CD8-positive, alpha-beta memory T cell (primary cell): ENCODE measurements at regions not wholly inside any gene's neighbourhood (a gene's known extent, or its start where the extent isn't known, plus 50 kb on each side); places are given as distances from the start of the nearest gene placed in this dataset.

Experiments
- CTCF ChIA-PET: fragments of 350-600 bp; sonication (Branson Sonifier 250); formaldehyde crosslinking; loops from one replicate; lab custom pipeline; 2021; ENCODE audit warnings: antibody characterized with exemption; lab: Charles Lee
- POLR2A ChIA-PET: fragments of 350-600 bp; sonication (Branson Sonifier 250); formaldehyde crosslinking; loops from one replicate; lab custom pipeline; 2021; ENCODE audit warnings: antibody characterized with exemption; lab: Charles Lee
- DNase-seq, 5 donors: peaks; one replicate each; pipeline versions ENCODE4 v3.0.0 to v3.0.0-alpha.2; 2020 to 2022; ENCODE audit warnings: mixed read lengths in 1 of 5
- H3K27ac ChIP-seq: one replicate; pipeline ENCODE4 v1.7.0; 2013; ENCODE audit warnings: low read depth, mild to moderate bottlenecking, low read length, moderate library complexity
- H3K27me3 ChIP-seq: 2 replicates; pipeline ENCODE4 v1.7.0; 2013; ENCODE audit warnings: low read length, mild to moderate bottlenecking; ENCODE audit not compliant: insufficient read depth, poor library complexity, severe bottlenecking
- H3K36me3 ChIP-seq: 2 replicates; pipeline ENCODE4 v1.7.0; 2013; ENCODE audit warnings: mild to moderate bottlenecking, low read length, moderate library complexity; ENCODE audit not compliant: insufficient read depth
- H3K4me1 ChIP-seq: 2 replicates; pipeline ENCODE4 v1.7.0; 2013; ENCODE audit warnings: mild to moderate bottlenecking, low read length, moderate library complexity; ENCODE audit not compliant: insufficient read depth
- H3K4me3 ChIP-seq: 2 replicates; pipeline ENCODE4 v1.7.0; 2013; ENCODE audit warnings: mild to moderate bottlenecking, low read length
- H3K9me3 ChIP-seq: 2 replicates; pipeline ENCODE4 v1.7.0; 2013; ENCODE audit warnings: mild to moderate bottlenecking, low read length
- H3K27ac Mint-ChIP-seq, 8 donors: one replicate each; pipeline ENCODE4 v1.8.0; 2020 to 2021; ENCODE audit warnings: mixed read lengths in 8 of 8, mild to moderate bottlenecking in 6 of 8, inconsistent platforms in 3 of 8, moderate library complexity in 3 of 8
- H3K27me3 Mint-ChIP-seq, 2 donors: one replicate each; pipeline ENCODE4 v1.8.0; 2020 to 2021; ENCODE audit warnings: mixed read lengths in 2 of 2, mild to moderate bottlenecking in 1 of 2, moderate library complexity in 1 of 2
- H3K36me3 Mint-ChIP-seq, 3 donors: one replicate each; pipeline ENCODE4 v1.8.0; 2020 to 2021; ENCODE audit warnings: mixed read lengths in 3 of 3, inconsistent platforms in 1 of 3, mild to moderate bottlenecking in 1 of 3
- H3K4me1 Mint-ChIP-seq, 3 donors: one replicate each; pipeline ENCODE4 v1.8.0; 2020 to 2021; ENCODE audit warnings: mixed read lengths in 3 of 3, inconsistent platforms in 1 of 3, mild to moderate bottlenecking in 1 of 3
- H3K4me3 Mint-ChIP-seq, 7 donors: one replicate each; pipeline ENCODE4 v1.8.0; 2020 to 2021; ENCODE audit warnings: mixed read lengths in 7 of 7, mild to moderate bottlenecking in 6 of 7, moderate library complexity in 4 of 7, inconsistent platforms in 2 of 7
- H3K9me3 Mint-ChIP-seq, 5 donors: one replicate each; pipeline ENCODE4 v1.8.0; 2020 to 2022; ENCODE audit warnings: mixed read lengths in 5 of 5, mild to moderate bottlenecking in 3 of 5, moderate library complexity in 2 of 5, inconsistent platforms in 1 of 5

GRCh38 chr1:98387701-98388100 lies 273.8 kb upstream of the SNX7 start:
- ChIA-PET CTCF (no interaction called here), POLR2A (interaction anchor here (0.6 kb wide), 1 partner anchor 17 kb away, joined by 3 read pairs; no protein-coding TSS in a partner anchor)
- Histone ChIP-seq H3K4me3 (no peak overlapping the region), H3K36me3 (no peaks in the 10 kb centered on the region), H3K27ac (no peak overlapping the region), H3K4me1 (peaks cover 18% of the 10 kb centered on the region), H3K9me3 (no peaks in the 10 kb centered on the region), H3K27me3 (no peaks in the 10 kb centered on the region)
- no peaks in the 10 kb centered on the region for H3K27me3 Mint-ChIP-seq
- no peak for DNase-seq
- no peaks in the 10 kb centered on the region for H3K9me3 Mint-ChIP-seq
- H3K27ac Mint-ChIP-seq: peak overlapping the region in 7 of 8 donors; percentile 34 to 90 (median 63)
- H3K36me3 Mint-ChIP-seq: no peaks in the 10 kb centered on the region
- peaks cover 26 to 34% (median 32%) of the 10 kb centered on the region in 3 donors for H3K4me1 Mint-ChIP-seq
- peak overlapping the region in 6 of 7 donors; percentile 37 to 81 (median 68) for H3K4me3 Mint-ChIP-seq

- POLR2A ChIA-PET: interaction anchor here (0.6 kb wide), 1 partner anchor 18 kb away, joined by 3 read pairs; no protein-coding TSS in a partner anchor
- no peaks in the 10 kb centered on the region for H3K9me3 ChIP-seq
Measured at GRCh38 chr1:98386675-98387440, 274.7 kb upstream of the SNX7 start.

GRCh38 chr1:98385652-98386051 lies 275.9 kb upstream of the SNX7 start:
- ChIA-PET POLR2A (no interaction called here), CTCF (interaction anchor here (0.8 to 1.2 kb wide), 2 partner anchors 9 to 12 kb away, joined by 3 read pairs; no protein-coding TSS in a partner anchor)
- Histone ChIP-seq H3K9me3 (no peaks in the 10 kb centered on the region), H3K27ac (no peak overlapping the region), H3K36me3 (no peaks in the 10 kb centered on the region), H3K27me3 (no peaks in the 10 kb centered on the region), H3K4me1 (peaks cover 18% of the 10 kb centered on the region), H3K4me3 (no peak overlapping the region)
- no peak overlapping the region for H3K27ac Mint-ChIP-seq
- DNase-seq: no peak
- H3K4me3 Mint-ChIP-seq: no peak overlapping the region
- peaks cover 0 to 1% of the 10 kb centered on the region in 2 donors for H3K27me3 Mint-ChIP-seq
- no peaks in the 10 kb centered on the region for H3K9me3 Mint-ChIP-seq
- H3K36me3 Mint-ChIP-seq: no peaks in the 10 kb centered on the region
- H3K4me1 Mint-ChIP-seq: peaks cover 26 to 34% (median 32%) of the 10 kb centered on the region in 3 donors

More at GRCh38 chr1:98386675-98387440, 274.7 kb upstream of the SNX7 start:
- H3K36me3 ChIP-seq: no peaks in the 10 kb centered on the region
- Mint-ChIP-seq H3K9me3 (no peaks in the 10 kb centered on the region), H3K27me3 (no peaks in the 10 kb centered on the region), H3K4me1 (peaks cover 26 to 34% (median 32%) of the 10 kb centered on the region in 3 donors), H3K27ac (peak overlapping the region in 1 of 8 donors; percentile 2), H3K4me3 (peak overlapping the region in 2 of 7 donors; percentile 7 to 52), H3K36me3 (no peaks in the 10 kb centered on the region)
- no peak for DNase-seq
- no peak overlapping the region for H3K4me3 ChIP-seq
- no peak overlapping the region for H3K27ac ChIP-seq
- CTCF ChIA-PET: no interaction called here
- no peaks in the 10 kb centered on the region for H3K27me3 ChIP-seq
- H3K4me1 ChIP-seq: peaks cover 18% of the 10 kb centered on the region

- H3K27ac ChIP-seq: no peak overlapping the region
- H3K4me1 ChIP-seq: peaks cover 14% of the 10 kb centered on the region
- no peak for DNase-seq
- no peaks in the 10 kb centered on the region for H3K9me3 Mint-ChIP-seq
- peaks cover 0 to 1% of the 10 kb centered on the region in 2 donors for H3K27me3 Mint-ChIP-seq
- H3K4me3 ChIP-seq: no peak overlapping the region
- H3K27me3 ChIP-seq: no peaks in the 10 kb centered on the region
- no peak overlapping the region for H3K4me3 Mint-ChIP-seq
- H3K9me3 ChIP-seq: no peaks in the 10 kb centered on the region
- ChIA-PET POLR2A (no interaction called here), CTCF (interaction anchor here (1.2 kb wide), 1 partner anchor 13 kb away, joined by 3 read pairs; no protein-coding TSS in a partner anchor)
- H3K36me3 Mint-ChIP-seq: no peaks in the 10 kb centered on the region
- no peaks in the 10 kb centered on the region for H3K36me3 ChIP-seq
- no peak overlapping the region for H3K27ac Mint-ChIP-seq
- peaks cover 21 to 29% (median 28%) of the 10 kb centered on the region in 3 donors for H3K4me1 Mint-ChIP-seq
Measured at GRCh38 chr1:98384461-98385141, 276.9 kb upstream of the SNX7 start.

- no peaks in the 10 kb centered on the region for H3K36me3 Mint-ChIP-seq
- H3K9me3 Mint-ChIP-seq: no peaks in the 10 kb centered on the region
- Histone ChIP-seq H3K4me1 (peaks cover 6% of the 10 kb centered on the region), H3K36me3 (no peaks in the 10 kb centered on the region), H3K4me3 (no peak overlapping the region), H3K9me3 (no peaks in the 10 kb centered on the region), H3K27me3 (no peaks in the 10 kb centered on the region), H3K27ac (no peak overlapping the region)
- no peak for DNase-seq
- ChIA-PET CTCF (no interaction called here), POLR2A (no interaction called here)
- peaks cover 0 to 1% of the 10 kb centered on the region in 2 donors for H3K27me3 Mint-ChIP-seq
- H3K4me1 Mint-ChIP-seq: peaks cover 12 to 17% (median 16%) of the 10 kb centered on the region in 3 donors
- H3K4me3 Mint-ChIP-seq: no peak overlapping the region
- no peak overlapping the region for H3K27ac Mint-ChIP-seq
Measured at GRCh38 chr1:98382986-98383740, 278.4 kb upstream of the SNX7 start.

- Mint-ChIP-seq H3K4me3 (no peak overlapping the region), H3K27ac (peak overlapping the region in 1 of 8 donors; percentile 5), H3K9me3 (no peaks in the 10 kb centered on the region), H3K36me3 (no peaks in the 10 kb centered on the region), H3K4me1 (peaks cover 6 to 11% (median 10%) of the 10 kb centered on the region in 3 donors), H3K27me3 (peaks cover 0 to 1% of the 10 kb centered on the region in 2 donors)
- Histone ChIP-seq H3K27me3 (no peaks in the 10 kb centered on the region), H3K27ac (no peak overlapping the region), H3K4me1 (peaks cover under 1% of the 10 kb centered on the region), H3K36me3 (no peaks in the 10 kb centered on the region), H3K9me3 (no peaks in the 10 kb centered on the region), H3K4me3 (no peak overlapping the region)
- no peak for DNase-seq
- ChIA-PET CTCF (no interaction called here), POLR2A (no interaction called here)
Measured at GRCh38 chr1:98382586-98382985, 278.9 kb upstream of the SNX7 start.

- Mint-ChIP-seq H3K4me1 (peaks cover 5 to 6% (median 6%) of the 10 kb centered on the region in 3 donors), H3K27ac (no peak overlapping the region), H3K36me3 (no peaks in the 10 kb centered on the region), H3K9me3 (no peaks in the 10 kb centered on the region), H3K27me3 (no peaks in the 10 kb centered on the region), H3K4me3 (no peak overlapping the region)
- DNase-seq: no peak
- H3K27ac ChIP-seq: no peak overlapping the region
- no peak overlapping the region for H3K4me3 ChIP-seq
- no peaks in the 10 kb centered on the region for H3K36me3 ChIP-seq
- H3K27me3 ChIP-seq: no peaks in the 10 kb centered on the region
- POLR2A ChIA-PET: no interaction called here
- H3K9me3 ChIP-seq: no peaks in the 10 kb centered on the region
- CTCF ChIA-PET: no interaction called here
- H3K4me1 ChIP-seq: no peaks in the 10 kb centered on the region
Measured at GRCh38 chr1:98374098-98374497, 287.4 kb upstream of the SNX7 start.
